ENCODE measurements at regions not wholly inside any gene's neighbourhood (a gene's known extent, or its start where the extent isn't known, plus 50 kb on each side); places are given as distances from the start of the nearest gene placed in this dataset.

DNA sequence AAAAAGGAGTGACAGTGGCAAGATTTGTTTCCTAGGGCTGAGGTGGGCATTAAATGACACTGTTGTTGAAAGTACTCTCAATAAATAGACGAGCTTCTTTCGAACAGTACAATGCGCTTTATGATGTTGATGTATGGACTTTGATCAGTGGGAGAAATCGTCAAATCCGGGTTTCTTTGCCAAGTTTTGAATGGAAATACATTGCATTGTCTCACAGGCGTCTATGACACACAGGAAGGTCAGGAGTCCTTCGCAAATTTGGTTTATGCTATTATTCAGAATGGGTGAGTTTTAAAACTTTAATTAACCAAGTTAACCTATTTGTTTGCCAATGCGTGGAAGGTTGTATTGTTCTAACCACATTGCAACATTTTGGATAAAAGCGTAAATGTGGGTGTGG is 547.3 kb upstream of the SLC35B3 start:
- no peak overlapping the region for H2BK20ac ChIP-seq (ENCODE audit: low read depth, low read length)
- in situ Hi-C loops (cut with MboI; ENCODE audit: low sequenced_read_pairs) (loop anchor here (5.0 to 25.0 kb wide), 2 partner anchors 555 to 1455 kb away; no protein-coding TSS in a partner anchor), dilution Hi-C loops (cut with HindIII; ENCODE audit: low sequenced_read_pairs, unreplicated experiment) (no loop called here), intact Hi-C loops (cut with micrococcal nuclease) (loop anchor here (1.0 to 10.0 kb wide), 9 partner anchors 160 to 1447 kb away; no protein-coding TSS in a partner anchor)
- H2BK15ac ChIP-seq (ENCODE audit: low read depth, low read length) = no peak overlapping the region
- H3K4me2 ChIP-seq (ENCODE audit: low read depth, low read length) = no peak overlapping the region; the same call in 1 of the 2 replicates
- TF ChIP-seq, protein P1, sequence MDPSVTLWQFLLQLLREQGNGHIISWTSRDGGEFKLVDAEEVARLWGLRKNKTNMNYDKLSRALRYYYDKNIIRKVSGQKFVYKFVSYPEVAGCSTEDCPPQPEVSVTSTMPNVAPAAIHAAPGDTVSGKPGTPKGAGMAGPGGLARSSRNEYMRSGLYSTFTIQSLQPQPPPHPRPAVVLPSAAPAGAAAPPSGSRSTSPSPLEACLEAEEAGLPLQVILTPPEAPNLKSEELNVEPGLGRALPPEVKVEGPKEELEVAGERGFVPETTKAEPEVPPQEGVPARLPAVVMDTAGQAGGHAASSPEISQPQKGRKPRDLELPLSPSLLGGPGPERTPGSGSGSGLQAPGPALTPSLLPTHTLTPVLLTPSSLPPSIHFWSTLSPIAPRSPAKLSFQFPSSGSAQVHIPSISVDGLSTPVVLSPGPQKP (IDR thresholded peaks at IDR 0.05; ENCODE audit: borderline replicate concordance, low read depth, low read length) = no peak
- TF ChIP-seq MXI1 (IDR thresholded peaks at IDR 0.05; ENCODE audit: borderline replicate concordance, low read depth, low read length) (no peak), MAZ (IDR thresholded peaks at IDR 0.05; ENCODE audit: borderline replicate concordance, low read depth, low read length) (no peak), NFE2L2 (IDR thresholded peaks at IDR 0.05; ENCODE audit: low read depth, low read length) (no peak), SMC3 (IDR thresholded peaks at IDR 0.05; ENCODE audit: low read depth, low read length) (no peak), MAFK (IDR thresholded peaks at IDR 0.05; ENCODE audit: low read depth, low read length) (no peak), CEBPB (IDR thresholded peaks at IDR 0.05; ENCODE audit: low read depth, low read length) (no peak), FOS (IDR thresholded peaks at IDR 0.05; ENCODE audit: low read depth, low read length) (no peak)
- TF ChIP-seq, protein P2, sequence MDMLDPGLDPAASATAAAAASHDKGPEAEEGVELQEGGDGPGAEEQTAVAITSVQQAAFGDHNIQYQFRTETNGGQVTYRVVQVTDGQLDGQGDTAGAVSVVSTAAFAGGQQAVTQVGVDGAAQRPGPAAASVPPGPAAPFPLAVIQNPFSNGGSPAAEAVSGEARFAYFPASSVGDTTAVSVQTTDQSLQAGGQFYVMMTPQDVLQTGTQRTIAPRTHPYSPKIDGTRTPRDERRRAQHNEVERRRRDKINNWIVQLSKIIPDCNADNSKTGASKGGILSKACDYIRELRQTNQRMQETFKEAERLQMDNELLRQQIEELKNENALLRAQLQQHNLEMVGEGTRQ (IDR thresholded peaks at IDR 0.05; ENCODE audit: low read depth, low read length) = no peak
- ATAC-seq (ENCODE audit: low read depth) (no peak), DNase-seq (no peak)
- no peaks in the 10 kb centered on the region for H3K79me1 ChIP-seq (ENCODE audit: low read depth in 1 of 2, low read length in 2 of 2)
- no peak overlapping the region for H3K9ac ChIP-seq (ENCODE audit: low read depth, low read length)
- H3K56ac ChIP-seq (ENCODE audit: extremely low read depth, insufficient read depth, low read length) = no peak overlapping the region
- BruUV-seq (replicated peaks) = no TSS peak
- no peak overlapping the region for H2AK9ac ChIP-seq (replicated peaks; ENCODE audit: low read depth, low read length, poor library complexity)
- no peak overlapping the region for H2BK120ac ChIP-seq (ENCODE audit: low read depth, low read length)
- no peaks in the 10 kb centered on the region for H3K9me1 ChIP-seq (ENCODE audit: insufficient read depth, low read length)
- no peak overlapping the region for H4K8ac ChIP-seq (ENCODE audit: low read depth in 2 of 2, low read length in 2 of 2)
- ChIA-PET CTCF (interaction anchor here (0.6 to 1.3 kb wide), 4 partner anchors 9 to 1447 kb away, joined by 3 to 6 read pairs (median 4); no protein-coding TSS in a partner anchor), POLR2A (ENCODE audit: unreplicated experiment) (no interaction called here)
- no peaks in the 10 kb centered on the region for H3K9me3 ChIP-seq (ENCODE audit: control insufficient read depth, insufficient read depth, low read length)
- H3K4ac ChIP-seq (ENCODE audit: low read depth, low read length) = no peak overlapping the region
- no peak overlapping the region for H3K23ac ChIP-seq (ENCODE audit: low read depth, low read length)
- no peak overlapping the region for H2AK5ac ChIP-seq (ENCODE audit: low read depth, low read length)
- WGBS, 2 experiments (ENCODE audit: extremely low coverage in 2 of 2, insufficient read length in 1 of 2) = no CpG with 5 or more reads among the region's 9 CpGs
- H4K91ac ChIP-seq (ENCODE audit: insufficient read depth, low read depth, low read length) = no peak overlapping the region
- no peak overlapping the region for H3K14ac ChIP-seq (replicated peaks; ENCODE audit: low read depth, low read length)
- no peak overlapping the region for H2BK5ac ChIP-seq (ENCODE audit: low read depth, low read length, poor library complexity, severe bottlenecking)
- H3K27ac ChIP-seq (ENCODE audit: insufficient read depth, low read length) = no peak overlapping the region
- no peaks in the 10 kb centered on the region for H3K36me3 ChIP-seq (ENCODE audit: control insufficient read depth, insufficient read depth, low read length)
- H2AFZ ChIP-seq (replicated peaks; ENCODE audit: low read length, poor library complexity) = no peak overlapping the region
- no peak overlapping the region for H3K4me3 ChIP-seq (ENCODE audit: insufficient read depth, low read depth, low read length)
- H3K27me3 ChIP-seq (ENCODE audit: control insufficient read depth, insufficient read depth, low read length) = no peaks in the 10 kb centered on the region
- no peak overlapping the region for H4K5ac ChIP-seq (ENCODE audit: low read depth, low read length)
- H4K20me1 ChIP-seq (ENCODE audit: insufficient read depth, low read length) = no peaks in the 10 kb centered on the region
- no peaks in the 10 kb centered on the region for H3K4me1 ChIP-seq (ENCODE audit: control insufficient read depth, insufficient read depth, low read length)
- no peak overlapping the region for H3K18ac ChIP-seq (ENCODE audit: low read depth, low read length)
